Fibroblast of mammary gland (primary cell): ENCODE measurements at regions not wholly inside any gene's neighbourhood (a gene's known extent, or its start where the extent isn't known, plus 50 kb on each side); places are given as distances from the start of the nearest gene placed in this dataset.

Experiments
- DNase-seq: peaks from one replicate; pipeline ENCODE4 v3.0.0-alpha.2; 2010; ENCODE audit warnings: low read depth
- H3K4me3 ChIP-seq: 2 replicates; pipeline ENCODE4 v1.5.1; 2011; ENCODE audit warnings: low read depth, mild to moderate bottlenecking, low read length, moderate library complexity; ENCODE audit not compliant: control insufficient read depth
- TF ChIP-seq, protein P1 (sequence below): conservative IDR thresholded peaks from 2 replicates; pipeline ENCODE4 v1.5.1; 2011; ENCODE audit warnings: low read depth, low read length, inconsistent platforms; ENCODE audit not compliant: control insufficient read depth, insufficient read depth

DNA sequence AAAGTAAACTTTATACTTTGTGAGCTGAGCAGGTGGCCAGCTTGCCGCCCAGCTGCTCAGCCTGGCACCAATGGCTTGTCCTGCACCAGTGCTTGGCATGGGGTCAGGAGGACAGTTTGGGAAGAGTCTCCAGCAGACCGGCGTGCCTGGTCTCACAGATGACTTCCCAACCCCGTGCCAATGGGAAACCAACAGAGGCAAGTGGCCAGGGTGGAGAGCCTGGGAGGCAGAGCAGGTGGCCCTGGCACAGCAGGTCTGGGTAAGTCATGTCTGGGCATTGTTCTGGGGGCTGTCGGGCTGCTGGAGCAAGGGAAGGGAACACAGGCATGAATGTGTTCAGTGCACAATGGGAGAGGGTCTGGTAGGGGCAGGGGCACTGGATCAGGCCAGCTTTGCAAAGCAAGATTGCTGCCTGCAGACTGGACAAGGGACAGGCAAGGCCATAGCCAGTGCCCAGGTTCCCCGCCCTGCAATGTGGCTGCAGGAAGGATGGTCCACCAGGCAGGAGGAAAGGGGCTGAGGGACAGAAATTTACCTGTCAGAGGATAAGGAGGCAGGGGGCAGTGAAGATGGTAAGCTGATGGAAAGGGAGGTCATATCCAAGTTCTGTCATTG lies 76.2 kb upstream of the ALDH1B1 start:
- H3K4me3 ChIP-seq = no peak overlapping the region
- DNase-seq = no peak
- TF ChIP-seq, protein P1, sequence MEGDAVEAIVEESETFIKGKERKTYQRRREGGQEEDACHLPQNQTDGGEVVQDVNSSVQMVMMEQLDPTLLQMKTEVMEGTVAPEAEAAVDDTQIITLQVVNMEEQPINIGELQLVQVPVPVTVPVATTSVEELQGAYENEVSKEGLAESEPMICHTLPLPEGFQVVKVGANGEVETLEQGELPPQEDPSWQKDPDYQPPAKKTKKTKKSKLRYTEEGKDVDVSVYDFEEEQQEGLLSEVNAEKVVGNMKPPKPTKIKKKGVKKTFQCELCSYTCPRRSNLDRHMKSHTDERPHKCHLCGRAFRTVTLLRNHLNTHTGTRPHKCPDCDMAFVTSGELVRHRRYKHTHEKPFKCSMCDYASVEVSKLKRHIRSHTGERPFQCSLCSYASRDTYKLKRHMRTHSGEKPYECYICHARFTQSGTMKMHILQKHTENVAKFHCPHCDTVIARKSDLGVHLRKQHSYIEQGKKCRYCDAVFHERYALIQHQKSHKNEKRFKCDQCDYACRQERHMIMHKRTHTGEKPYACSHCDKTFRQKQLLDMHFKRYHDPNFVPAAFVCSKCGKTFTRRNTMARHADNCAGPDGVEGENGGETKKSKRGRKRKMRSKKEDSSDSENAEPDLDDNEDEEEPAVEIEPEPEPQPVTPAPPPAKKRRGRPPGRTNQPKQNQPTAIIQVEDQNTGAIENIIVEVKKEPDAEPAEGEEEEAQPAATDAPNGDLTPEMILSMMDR = no peak

DNA sequence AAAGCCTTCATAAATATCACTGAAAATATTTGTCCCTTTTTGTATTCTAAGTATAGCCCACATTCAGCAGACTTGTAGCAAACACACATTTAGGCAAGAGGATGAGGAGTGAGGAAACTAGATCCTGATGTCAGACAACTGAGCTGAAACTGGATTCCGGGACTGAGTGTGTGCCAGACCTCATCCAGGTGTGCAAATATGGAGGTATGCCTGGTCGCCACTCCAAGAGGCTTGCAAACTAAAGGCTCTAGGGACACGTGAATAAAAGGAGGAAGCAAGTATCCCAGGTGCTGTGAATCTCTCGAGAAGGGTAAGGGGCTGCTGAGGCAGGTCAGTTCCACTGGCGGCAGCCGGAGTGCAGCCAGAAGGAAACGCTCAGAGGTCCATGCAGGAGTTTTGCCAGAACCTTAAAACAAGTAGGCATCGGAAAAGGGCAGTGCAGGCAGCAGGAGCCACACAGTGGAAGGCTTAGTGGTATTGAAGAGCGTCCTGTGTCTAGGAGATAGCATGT lies 77.4 kb upstream of the ALDH1B1 start:
- TF ChIP-seq, protein P1 = no peak
- no peak for DNase-seq

DNA sequence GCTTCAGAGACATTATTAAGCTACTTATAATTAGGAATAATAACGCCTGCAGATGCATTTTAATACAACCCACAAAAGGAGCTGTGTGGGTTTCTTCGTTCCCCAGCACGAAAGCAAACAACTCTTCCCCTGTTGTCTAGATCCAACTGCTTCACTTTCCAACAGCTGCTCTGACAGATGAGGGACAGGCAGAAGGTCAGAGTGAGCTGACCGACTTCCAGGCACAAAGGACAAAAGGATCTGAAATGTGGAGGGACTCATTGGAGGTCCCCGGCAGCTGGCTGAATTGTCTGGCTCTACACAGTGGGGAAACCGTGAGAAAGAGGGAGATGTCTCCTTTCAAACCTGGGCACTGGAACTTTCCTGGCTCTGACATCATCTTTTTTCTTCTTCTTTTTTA lies 79.1 kb upstream of the ALDH1B1 start:
- TF ChIP-seq, protein P1 = no peak

More for the DNA sequence above, 77.4 kb upstream of the ALDH1B1 start:
- no peak overlapping the region for H3K4me3 ChIP-seq

GRCh38 chr9:38312406-38312805 lies 80.1 kb upstream of the ALDH1B1 start:
- no peak overlapping the region for H3K4me3 ChIP-seq
- DNase-seq = no peak
- TF ChIP-seq, protein P1 = no peak

More for the DNA sequence above, 79.1 kb upstream of the ALDH1B1 start:
- H3K4me3 ChIP-seq = no peak overlapping the region
- DNase-seq = no peak

GRCh38 chr9:38311382-38312270 lies 80.9 kb upstream of the ALDH1B1 start:
- no peak for DNase-seq
- H3K4me3 ChIP-seq = no peak overlapping the region
- TF ChIP-seq, protein P1 = no peak

DNA sequence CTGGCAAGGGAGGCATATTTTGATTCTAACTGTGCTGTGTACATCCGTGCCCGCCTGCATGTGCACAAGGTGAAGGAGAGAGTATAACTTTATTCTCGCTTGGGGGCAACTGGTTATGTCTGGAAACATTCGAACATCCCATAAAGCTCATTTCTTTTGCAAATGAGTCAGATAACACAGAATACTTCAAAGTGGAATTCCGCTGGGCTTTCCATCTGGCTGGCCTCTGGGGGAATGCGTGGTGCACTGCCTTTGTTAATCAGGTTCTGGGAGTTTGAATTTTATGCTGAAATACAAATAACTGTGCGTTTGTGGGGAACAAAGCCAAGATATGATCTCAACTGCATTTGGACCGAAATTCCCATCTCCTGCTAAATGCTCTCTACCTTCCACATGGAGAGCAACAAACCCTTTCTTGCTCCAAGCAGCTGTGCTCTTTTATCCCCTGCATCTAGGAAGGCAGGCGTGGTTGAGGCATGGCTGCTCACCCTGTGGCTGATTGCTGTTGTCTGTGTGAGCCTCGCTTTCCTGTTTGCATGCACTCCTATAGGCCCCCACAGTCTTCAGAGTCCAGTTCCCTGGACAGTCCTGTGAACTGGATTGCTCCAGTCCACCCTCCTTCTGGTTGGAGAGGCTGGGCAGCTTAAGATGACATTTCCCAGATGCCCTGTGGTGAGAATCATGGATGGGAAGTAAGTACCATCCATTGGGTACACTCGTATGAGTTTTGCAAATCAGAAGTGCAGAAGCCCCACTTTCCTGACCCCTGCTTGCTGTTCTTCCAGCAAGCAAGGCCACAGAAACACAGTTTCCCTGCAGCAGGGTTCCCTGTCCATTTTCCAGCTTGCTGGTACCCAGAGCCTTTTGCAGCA lies 82.9 kb upstream of the ALDH1B1 start:
- H3K4me3 ChIP-seq = no peak overlapping the region
- TF ChIP-seq, protein P1 = no peak
- DNase-seq = peak; percentile 57
